GM12892 (cell line): ENCODE measurements at regions not wholly inside any gene's neighbourhood (a gene's known extent, or its start where the extent isn't known, plus 50 kb on each side); places are given as distances from the start of the nearest gene placed in this dataset.

Experiments
- POLR2A ChIP-seq: IDR thresholded peaks from 2 replicates; pipeline ENCODE4 v1.6.1; 2011; ENCODE audit warnings: low read depth, low read length, control low read depth
- POLR2AphosphoS5 ChIP-seq: IDR thresholded peaks from 2 replicates; pipeline ENCODE4 v1.6.1; 2011; ENCODE audit warnings: low read depth, low read length, control low read depth

- TF ChIP-seq POLR2A, result no peak
- no peak for TF ChIP-seq POLR2AphosphoS5
Measured at GRCh38 chr2:18703555-18703954, 114.2 kb upstream of the NT5C1B start.
